Neural progenitor cell (in vitro differentiated cells): ENCODE measurements at regions not wholly inside any gene's neighbourhood (a gene's known extent, or its start where the extent isn't known, plus 50 kb on each side); places are given as distances from the start of the nearest gene placed in this dataset.

Source experiments
- EZH2 ChIP-seq: fragments of 200-600 bp; sonication (generic); IDR thresholded peaks from 2 replicates; pipeline ENCODE4 v1.6.1; 2017; ENCODE audit warnings: antibody characterized with exemption, mild to moderate bottlenecking, moderate library complexity
- TF ChIP-seq, protein P1 (sequence below): fragments of 200-600 bp; sonication (generic); IDR thresholded peaks from 2 replicates; pipeline ENCODE4 v1.5.1; 2017; ENCODE audit warnings: antibody characterized with exemption, mild to moderate bottlenecking

DNA sequence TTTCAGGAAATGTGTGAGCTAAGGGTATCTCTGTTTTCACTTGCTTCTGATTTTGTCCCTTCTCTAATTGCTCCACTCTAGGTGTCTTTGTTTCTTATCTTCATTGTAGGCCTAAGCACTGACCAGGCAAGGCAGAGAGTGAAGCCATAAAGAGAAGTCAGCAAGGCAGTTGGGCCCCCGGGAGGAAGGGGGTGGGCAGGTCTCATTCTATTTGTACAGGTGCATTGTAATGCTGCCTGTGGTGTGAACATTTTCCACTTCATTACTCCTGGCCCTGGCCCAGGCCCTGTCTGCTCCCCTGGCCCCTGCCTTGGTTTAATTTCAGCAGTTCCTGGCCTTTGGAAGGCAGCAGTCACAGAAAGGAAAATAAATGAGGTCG, 86.4 kb upstream of the JUN start:
- no peak for TF ChIP-seq EZH2
- TF ChIP-seq, protein P1, sequence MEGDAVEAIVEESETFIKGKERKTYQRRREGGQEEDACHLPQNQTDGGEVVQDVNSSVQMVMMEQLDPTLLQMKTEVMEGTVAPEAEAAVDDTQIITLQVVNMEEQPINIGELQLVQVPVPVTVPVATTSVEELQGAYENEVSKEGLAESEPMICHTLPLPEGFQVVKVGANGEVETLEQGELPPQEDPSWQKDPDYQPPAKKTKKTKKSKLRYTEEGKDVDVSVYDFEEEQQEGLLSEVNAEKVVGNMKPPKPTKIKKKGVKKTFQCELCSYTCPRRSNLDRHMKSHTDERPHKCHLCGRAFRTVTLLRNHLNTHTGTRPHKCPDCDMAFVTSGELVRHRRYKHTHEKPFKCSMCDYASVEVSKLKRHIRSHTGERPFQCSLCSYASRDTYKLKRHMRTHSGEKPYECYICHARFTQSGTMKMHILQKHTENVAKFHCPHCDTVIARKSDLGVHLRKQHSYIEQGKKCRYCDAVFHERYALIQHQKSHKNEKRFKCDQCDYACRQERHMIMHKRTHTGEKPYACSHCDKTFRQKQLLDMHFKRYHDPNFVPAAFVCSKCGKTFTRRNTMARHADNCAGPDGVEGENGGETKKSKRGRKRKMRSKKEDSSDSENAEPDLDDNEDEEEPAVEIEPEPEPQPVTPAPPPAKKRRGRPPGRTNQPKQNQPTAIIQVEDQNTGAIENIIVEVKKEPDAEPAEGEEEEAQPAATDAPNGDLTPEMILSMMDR = no peak
